ENCODE measurements at regions not wholly inside any gene's neighbourhood (a gene's known extent, or its start where the extent isn't known, plus 50 kb on each side); places are given as distances from the start of the nearest gene placed in this dataset.

DNA sequence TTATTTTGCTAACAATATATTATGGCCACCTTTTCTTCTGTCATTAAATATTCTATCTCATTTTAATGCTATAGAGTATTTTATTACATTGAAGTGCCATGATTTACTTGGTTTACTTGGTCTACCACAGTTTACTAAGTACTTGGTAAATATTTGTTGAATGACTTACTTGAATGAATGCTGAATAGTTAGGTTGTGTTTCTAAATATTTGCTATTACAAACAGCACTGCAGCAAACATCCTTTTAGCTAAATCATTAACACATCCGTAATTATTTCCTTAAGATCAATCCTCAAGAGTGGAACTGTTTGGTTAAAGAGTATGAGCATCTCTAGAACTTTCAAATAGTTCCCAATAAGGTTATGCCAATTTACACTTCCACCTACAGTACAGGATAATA lies 318.7 kb downstream of the MYCN start:
- Histone ChIP-seq H2AFZ (ENCODE audit: low read length) (no peak overlapping the region), H4K20me1 (ENCODE audit: insufficient read depth, low read length) (no peaks in the 10 kb centered on the region), H3K79me2 (ENCODE audit: insufficient read depth, low read length) (no peaks in the 10 kb centered on the region), H3K9ac (ENCODE audit: low read length) (no peak overlapping the region), H3K27ac (ENCODE audit: low read depth, low read length, poor library complexity, severe bottlenecking) (no peak overlapping the region), H3K4me1 (ENCODE audit: insufficient read depth, low read length, severe bottlenecking) (no peaks in the 10 kb centered on the region), H3K27me3 (ENCODE audit: insufficient read depth, low read length) (no peaks in the 10 kb centered on the region), H3K9me3 (ENCODE audit: low read length) (no peaks in the 10 kb centered on the region), H3K4me3 (ENCODE audit: low read depth, low read length, poor library complexity, severe bottlenecking) (no peak overlapping the region), H3F3A (ENCODE audit: insufficient read depth, low read length) (no peaks in the 10 kb centered on the region), H3K36me3 (ENCODE audit: insufficient read depth, low read length) (no peaks in the 10 kb centered on the region), H3K4me2 (ENCODE audit: low read length) (no peak overlapping the region), H3K9me2 (ENCODE audit: low read depth, low read length) (no peaks in the 10 kb centered on the region)
- TF ChIP-seq, protein P1, sequence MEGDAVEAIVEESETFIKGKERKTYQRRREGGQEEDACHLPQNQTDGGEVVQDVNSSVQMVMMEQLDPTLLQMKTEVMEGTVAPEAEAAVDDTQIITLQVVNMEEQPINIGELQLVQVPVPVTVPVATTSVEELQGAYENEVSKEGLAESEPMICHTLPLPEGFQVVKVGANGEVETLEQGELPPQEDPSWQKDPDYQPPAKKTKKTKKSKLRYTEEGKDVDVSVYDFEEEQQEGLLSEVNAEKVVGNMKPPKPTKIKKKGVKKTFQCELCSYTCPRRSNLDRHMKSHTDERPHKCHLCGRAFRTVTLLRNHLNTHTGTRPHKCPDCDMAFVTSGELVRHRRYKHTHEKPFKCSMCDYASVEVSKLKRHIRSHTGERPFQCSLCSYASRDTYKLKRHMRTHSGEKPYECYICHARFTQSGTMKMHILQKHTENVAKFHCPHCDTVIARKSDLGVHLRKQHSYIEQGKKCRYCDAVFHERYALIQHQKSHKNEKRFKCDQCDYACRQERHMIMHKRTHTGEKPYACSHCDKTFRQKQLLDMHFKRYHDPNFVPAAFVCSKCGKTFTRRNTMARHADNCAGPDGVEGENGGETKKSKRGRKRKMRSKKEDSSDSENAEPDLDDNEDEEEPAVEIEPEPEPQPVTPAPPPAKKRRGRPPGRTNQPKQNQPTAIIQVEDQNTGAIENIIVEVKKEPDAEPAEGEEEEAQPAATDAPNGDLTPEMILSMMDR (IDR thresholded peaks at IDR 0.05; ENCODE audit: low read length), result no peak
- TF ChIP-seq EZH2 (IDR thresholded peaks at IDR 0.05; ENCODE audit: borderline replicate concordance, low read length), result no peak

DNA sequence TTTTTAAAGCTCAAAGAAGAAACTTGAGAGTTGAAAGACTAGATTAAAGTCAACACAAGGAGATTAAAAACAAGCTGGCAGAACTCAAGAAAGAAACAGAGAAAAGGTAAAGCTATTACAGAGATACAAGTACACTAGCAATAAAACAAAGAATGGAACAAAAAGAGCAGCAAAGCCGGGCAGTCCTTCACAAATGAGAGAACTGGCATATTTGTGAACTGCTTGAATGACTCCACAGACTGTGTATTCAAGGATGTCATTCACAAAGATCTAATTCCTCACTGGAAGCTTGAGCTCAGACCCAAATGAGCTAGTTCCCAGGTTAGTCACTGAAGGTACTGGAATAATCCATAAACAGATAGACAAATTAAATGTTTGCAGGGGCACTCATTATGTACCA lies 318.0 kb downstream of the MYCN start:
- no peaks in the 10 kb centered on the region for H3F3A ChIP-seq (ENCODE audit: insufficient read depth, low read length)

GRCh38 chr2:16257322-16258028 lies 317.1 kb downstream of the MYCN start:
- no peak for TF ChIP-seq EZH2 (IDR thresholded peaks at IDR 0.05; ENCODE audit: borderline replicate concordance, low read length)
- TF ChIP-seq, protein P1 (IDR thresholded peaks at IDR 0.05; ENCODE audit: low read length), result no peak
- Histone ChIP-seq H3K36me3 (ENCODE audit: insufficient read depth, low read length) (no peaks in the 10 kb centered on the region), H3K9me3 (ENCODE audit: low read length) (no peaks in the 10 kb centered on the region), H3K9ac (ENCODE audit: low read length) (no peak overlapping the region), H3K9me2 (ENCODE audit: low read depth, low read length) (no peaks in the 10 kb centered on the region), H4K20me1 (ENCODE audit: insufficient read depth, low read length) (no peaks in the 10 kb centered on the region), H3K4me2 (ENCODE audit: low read length) (no peak overlapping the region), H3K4me3 (ENCODE audit: low read depth, low read length, poor library complexity, severe bottlenecking) (no peak overlapping the region), H3K27ac (ENCODE audit: low read depth, low read length, poor library complexity, severe bottlenecking) (no peak overlapping the region), H3F3A (ENCODE audit: insufficient read depth, low read length) (no peaks in the 10 kb centered on the region), H3K27me3 (ENCODE audit: insufficient read depth, low read length) (no peaks in the 10 kb centered on the region), H2AFZ (ENCODE audit: low read length) (no peak overlapping the region), H3K4me1 (ENCODE audit: insufficient read depth, low read length, severe bottlenecking) (no peaks in the 10 kb centered on the region), H3K79me2 (ENCODE audit: insufficient read depth, low read length) (no peaks in the 10 kb centered on the region)

More for the DNA sequence above, 318.0 kb downstream of the MYCN start:
- H3K27me3 ChIP-seq (ENCODE audit: insufficient read depth, low read length), result no peaks in the 10 kb centered on the region
- no peak overlapping the region for H3K4me2 ChIP-seq (ENCODE audit: low read length)
- no peak overlapping the region for H3K27ac ChIP-seq (ENCODE audit: low read depth, low read length, poor library complexity, severe bottlenecking)
- no peak overlapping the region for H3K9ac ChIP-seq (ENCODE audit: low read length)
- TF ChIP-seq EZH2 (IDR thresholded peaks at IDR 0.05; ENCODE audit: borderline replicate concordance, low read length), result no peak
- TF ChIP-seq, protein P1 (IDR thresholded peaks at IDR 0.05; ENCODE audit: low read length), result no peak
- no peaks in the 10 kb centered on the region for H3K79me2 ChIP-seq (ENCODE audit: insufficient read depth, low read length)
- no peaks in the 10 kb centered on the region for H3K9me2 ChIP-seq (ENCODE audit: low read depth, low read length)
- H2AFZ ChIP-seq (ENCODE audit: low read length), result no peak overlapping the region
- H3K4me3 ChIP-seq (ENCODE audit: low read depth, low read length, poor library complexity, severe bottlenecking), result no peak overlapping the region
- H3K36me3 ChIP-seq (ENCODE audit: insufficient read depth, low read length), result no peaks in the 10 kb centered on the region
- H3K9me3 ChIP-seq (ENCODE audit: low read length), result no peaks in the 10 kb centered on the region
- no peaks in the 10 kb centered on the region for H3K4me1 ChIP-seq (ENCODE audit: insufficient read depth, low read length, severe bottlenecking)
- H4K20me1 ChIP-seq (ENCODE audit: insufficient read depth, low read length), result no peaks in the 10 kb centered on the region
